H1 (cell line): ENCODE measurements at regions not wholly inside any gene's neighbourhood (a gene's known extent, or its start where the extent isn't known, plus 50 kb on each side); places are given as distances from the start of the nearest gene placed in this dataset.

Experiments used
- CTCF ChIA-PET: fragments of 300-600 bp; sonication (Branson Sonifier 250); formaldehyde crosslinking; loops from one replicate; lab custom pipeline; 2021; ENCODE audit not compliant: partially characterized antibody; lab: Charles Lee
- POLR2A ChIA-PET: fragments of 300-600 bp; sonication (Branson Sonifier 250); formaldehyde crosslinking; loops from one replicate; lab custom pipeline; 2021; ENCODE audit warnings: inconsistent platforms; ENCODE audit not compliant: partially characterized antibody; lab: Charles Lee
- DNase-seq, 2 experiments: peaks; one replicate each; pipeline versions ENCODE4 v3.0.0 to v3.0.0-alpha.2; 2010 to 2022; ENCODE audit warnings: low spot score in 2 of 2, low read depth in 1 of 2, mixed read lengths in 1 of 2
- FAIRE-seq: peaks from 2 replicates; lab custom pipeline; 2011; peaks lifted over from hg19 to GRCh38; lab: Jason Lieb, UNC
- H2AFZ ChIP-seq: 2 replicates; pipeline ENCODE4 v1.8.1; 2012; ENCODE audit warnings: low read length, inconsistent platforms
- H2AK5ac ChIP-seq: 2 replicates; pipeline ENCODE4 v1.6.1; 2013; ENCODE audit warnings: low read depth, low read length
- H2BK120ac ChIP-seq: replicated peaks from 2 replicates; pipeline ENCODE3; 2013; ENCODE audit warnings: low read depth, low read length, inconsistent platforms
- H2BK12ac ChIP-seq: 2 replicates; pipeline ENCODE4 v1.6.1; 2013; ENCODE audit warnings: low read depth, low read length
- H2BK15ac ChIP-seq: 2 replicates; pipeline ENCODE4 v1.6.1; 2013; ENCODE audit warnings: low read length
- H2BK20ac ChIP-seq: 2 replicates; pipeline ENCODE4 v1.6.1; 2013; ENCODE audit warnings: low read length
- H2BK5ac ChIP-seq: 2 replicates; pipeline ENCODE4 v1.6.1; 2013; ENCODE audit warnings: low read depth, low read length
- H3K14ac ChIP-seq: 2 replicates; pipeline ENCODE4 v1.6.1; 2013; ENCODE audit warnings: inconsistent platforms; ENCODE audit not compliant: insufficient read length
- H3K18ac ChIP-seq: 2 replicates; pipeline ENCODE4 v1.6.1; 2013; ENCODE audit warnings: low read length; ENCODE audit errors: extremely low read depth
- H3K23ac ChIP-seq: 2 replicates; pipeline ENCODE4 v1.6.1; 2013; ENCODE audit warnings: inconsistent platforms; ENCODE audit not compliant: insufficient read length
- H3K23me2 ChIP-seq: 2 replicates; pipeline ENCODE4 v1.6.1; 2013; ENCODE audit warnings: low read depth, low read length
- H3K27ac ChIP-seq: 2 replicates; pipeline ENCODE4 v1.6.1; 2011; ENCODE audit warnings: low read depth, low read length, inconsistent platforms
- H3K27me3 ChIP-seq, 4 experiments: replicated peaks in 1 of 4; 1 replicate in 1 of 4; 2 replicates in 3 of 4; pipeline versions ENCODE4 v1.6.1 to v1.8.1; 2011 to 2013; ENCODE audit warnings: low read length in 3 of 4, mild to moderate bottlenecking in 3 of 4, inconsistent platforms in 2 of 4, mixed read lengths in 2 of 4, moderate library complexity in 1 of 4; ENCODE audit not compliant: control insufficient read depth in 3 of 4, insufficient read depth in 3 of 4; ENCODE audit errors: extremely low read depth in 1 of 4
- H3K36me3 ChIP-seq, 4 experiments: 2 replicates each; pipeline versions ENCODE4 v1.6.1 to v1.8.1; 2011 to 2013; ENCODE audit warnings: mild to moderate bottlenecking in 4 of 4, low read length in 3 of 4, moderate library complexity in 2 of 4, control low read depth in 1 of 4, inconsistent platforms in 1 of 4; ENCODE audit not compliant: insufficient read depth in 4 of 4, control insufficient read depth in 2 of 4
- H3K4ac ChIP-seq: replicated peaks from 2 replicates; pipeline ENCODE3; 2013; ENCODE audit warnings: low read length, low read depth, mixed read lengths, inconsistent platforms; ENCODE audit not compliant: insufficient read length
- H3K4me1 ChIP-seq, 4 experiments: replicated peaks in 1 of 4; 1 replicate in 1 of 4; 2 replicates in 3 of 4; pipeline versions ENCODE4 v1.6.1 to v1.8.1; 2011 to 2013; ENCODE audit warnings: low read length in 3 of 4, inconsistent platforms in 2 of 4, mixed read lengths in 1 of 4; ENCODE audit not compliant: insufficient read depth in 4 of 4, control insufficient read depth in 3 of 4
- H3K4me2 ChIP-seq, 2 experiments: 2 replicates each; pipeline versions ENCODE4 v1.6.1 to v1.8.1; 2011 to 2013; ENCODE audit warnings: low read depth in 2 of 2, low read length in 2 of 2, control low read depth in 1 of 2, inconsistent platforms in 1 of 2, mild to moderate bottlenecking in 1 of 2; ENCODE audit not compliant: insufficient read depth in 1 of 2
- H3K4me3 ChIP-seq, 4 experiments: fragments of 200-600, 300-600 bp in 1 of 4; sonication (generic), shearing (Covaris generic), sonication (Bioruptor Twin) in 1 of 4; 2 replicates each; pipeline versions ENCODE4 v1.5.1 to v1.8.1; 2011 to 2016; ENCODE audit warnings: low read length in 4 of 4, low read depth in 3 of 4, control low read depth in 2 of 4, inconsistent platforms in 2 of 4, mild to moderate bottlenecking in 2 of 4, mixed read lengths in 1 of 4, moderate library complexity in 1 of 4; ENCODE audit not compliant: insufficient read depth in 2 of 4; ENCODE audit errors: extremely low read depth in 1 of 4
- H3K56ac ChIP-seq: replicated peaks from 2 replicates; pipeline ENCODE3; 2013; ENCODE audit warnings: low read depth, mild to moderate bottlenecking, mixed read lengths, low read length, inconsistent platforms; ENCODE audit not compliant: insufficient read length
- H3K79me1 ChIP-seq: 2 replicates; pipeline ENCODE4 v1.6.1; 2013; ENCODE audit warnings: low read depth, low read length, control low read depth
- H3K79me2 ChIP-seq, 2 experiments: 2 replicates each; pipeline versions ENCODE4 v1.6.1 to v1.8.1; 2012 to 2013; ENCODE audit warnings: low read length in 2 of 2, mild to moderate bottlenecking in 2 of 2, inconsistent platforms in 1 of 2; ENCODE audit not compliant: insufficient read depth in 2 of 2, control insufficient read depth in 1 of 2
- H3K9ac ChIP-seq, 4 experiments: replicated peaks in 1 of 4; 1 replicate in 1 of 4; 2 replicates in 3 of 4; pipeline versions ENCODE4 v1.6.1 to v1.8.1; 2011 to 2013; ENCODE audit warnings: low read depth in 3 of 4, low read length in 3 of 4, control low read depth in 2 of 4, mild to moderate bottlenecking in 2 of 4, moderate library complexity in 2 of 4, inconsistent platforms in 1 of 4; ENCODE audit errors: extremely low read depth in 1 of 4
- H3K9me3 ChIP-seq, 2 experiments: 2 replicates each; pipeline versions ENCODE4 v1.6.1 to v1.8.1; 2012 to 2013; ENCODE audit warnings: mild to moderate bottlenecking in 2 of 2, moderate library complexity in 2 of 2, control low read depth in 1 of 2, inconsistent platforms in 1 of 2, low read depth in 1 of 2, low read length in 1 of 2, mixed read lengths in 1 of 2; ENCODE audit not compliant: insufficient read depth in 2 of 2
- H4K20me1 ChIP-seq, 2 experiments: replicated peaks in 1 of 2; 2 replicates each; pipeline versions ENCODE3 to v1.8.1; 2011 to 2013; ENCODE audit warnings: inconsistent platforms in 2 of 2, low read length in 2 of 2, mild to moderate bottlenecking in 1 of 2; ENCODE audit not compliant: insufficient read depth in 2 of 2, control insufficient read depth in 1 of 2
- H4K5ac ChIP-seq: 2 replicates; pipeline ENCODE4 v1.6.1; 2013; ENCODE audit warnings: low read length, low read depth, mixed read lengths, inconsistent platforms; ENCODE audit not compliant: insufficient read length
- H4K8ac ChIP-seq: 2 replicates; pipeline ENCODE4 v1.8.0; 2013; ENCODE audit warnings: mild to moderate bottlenecking, moderate library complexity, low read length, inconsistent platforms; ENCODE audit not compliant: insufficient read depth; ENCODE audit errors: extremely low read depth
- H4K91ac ChIP-seq: replicated peaks from 2 replicates; pipeline ENCODE3; 2013; ENCODE audit warnings: low read length, mixed read lengths, inconsistent platforms; ENCODE audit not compliant: insufficient read length
- CHD2 ChIP-seq: IDR thresholded peaks from 2 replicates; pipeline ENCODE4 v1.6.1; 2012; ENCODE audit warnings: low read length, improper control_type of control experiment
- GTF2F1 ChIP-seq: IDR thresholded peaks from 2 replicates; pipeline ENCODE4 v1.6.1; 2012; ENCODE audit warnings: low read depth, low read length, improper control_type of control experiment, borderline replicate concordance
- KDM1A ChIP-seq: fragments of 200-600, 300-600 bp; sonication (generic); IDR thresholded peaks from 2 replicates; pipeline ENCODE4 v1.7.1; 2016; ENCODE audit warnings: mild to moderate bottlenecking, low read length, borderline replicate concordance
- KDM4A ChIP-seq: IDR thresholded peaks from one replicate; pipeline ENCODE4 v1.7.1; 2012; ENCODE audit warnings: low read depth, mild to moderate bottlenecking, moderate library complexity, low read length, inconsistent platforms; ENCODE audit not compliant: severe bottlenecking
- NRF1 ChIP-seq: IDR thresholded peaks from 2 replicates; pipeline ENCODE4 v1.6.1; 2011; ENCODE audit warnings: mild to moderate bottlenecking, low read depth, low read length, improper control_type of control experiment
- SIN3A ChIP-seq, 2 experiments: IDR thresholded peaks in 1 of 2; conservative IDR thresholded peaks in 1 of 2; 2 replicates each; pipeline ENCODE4 v1.6.1; 2011 to 2012; ENCODE audit warnings: low read length in 2 of 2, improper control_type of control experiment in 1 of 2, low read depth in 1 of 2, mild to moderate bottlenecking in 1 of 2
- SP4 ChIP-seq: IDR thresholded peaks from 2 replicates; pipeline ENCODE4 v1.6.1; 2012; ENCODE audit warnings: low read length, inconsistent platforms
- TAF7 ChIP-seq: optimal IDR thresholded peaks from 2 replicates; pipeline ENCODE3; 2011; ENCODE audit warnings: low read depth, mild to moderate bottlenecking, inconsistent platforms, low read length, moderate library complexity, borderline replicate concordance
- TBP ChIP-seq: IDR thresholded peaks from 2 replicates; pipeline ENCODE4 v1.6.1; 2011; ENCODE audit warnings: low read depth, low read length, improper control_type of control experiment
- TCF12 ChIP-seq: IDR thresholded peaks from 2 replicates; pipeline ENCODE4 v1.6.1; 2011; ENCODE audit warnings: low read depth, mild to moderate bottlenecking, low read length
- YY1 ChIP-seq: IDR thresholded peaks from 2 replicates; pipeline ENCODE4 v1.6.1; 2011; ENCODE audit warnings: low read depth, mild to moderate bottlenecking, low read length
- WGBS, 2 experiments: shearing (Covaris generic) in 1 of 2; methylation state at CpG; one replicate each; pipeline versions ENCODE4 v1.1.6 to v1.1.7; 2013 to 2015; ENCODE audit warnings: low lambda C conversion rate in 2 of 2, mixed read lengths in 2 of 2, inconsistent platforms in 1 of 2, low coverage in 1 of 2, missing lambda C conversion rate in 1 of 2; ENCODE audit not compliant: insufficient replicate concordance in 2 of 2, insufficient coverage in 1 of 2, insufficient read length in 1 of 2; ENCODE audit errors: extremely low coverage in 1 of 2, missing lambda C conversion rate in 1 of 2; 5-methylcytosine and 5-hydroxymethylcytosine counted together
- TF ChIP-seq, protein P1 (sequence below): IDR thresholded peaks from 2 replicates; pipeline ENCODE4 v1.6.1; 2012; ENCODE audit warnings: inconsistent platforms
- TF ChIP-seq, protein P2 (sequence below): IDR thresholded peaks from 2 replicates; pipeline ENCODE4 v1.6.1; 2012; ENCODE audit warnings: inconsistent platforms

DNA sequence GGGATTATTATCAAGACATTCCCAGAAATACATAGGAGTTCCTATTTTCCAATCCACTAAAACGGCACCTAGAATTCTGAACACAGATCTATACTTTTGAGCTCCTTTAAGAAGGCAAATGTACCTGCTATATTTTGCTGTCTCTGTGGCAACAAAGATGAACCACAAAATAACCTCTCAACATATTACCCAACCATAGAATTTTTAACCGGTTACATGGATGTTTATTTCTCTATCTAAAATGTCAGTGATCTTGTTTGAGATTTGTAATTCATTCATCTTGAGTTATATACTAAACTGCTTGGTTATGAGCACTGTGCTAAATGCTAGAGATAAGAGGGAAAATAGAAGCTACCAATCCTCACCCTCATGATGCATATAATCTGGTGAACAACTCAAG is 117.5 kb upstream of the HMGCLL1 start:
- WGBS, 2 experiments: 95% methylated on average over 2 of the region's 2 CpGs; no CpG with 5 or more reads in 1 of the 2 experiments

More for the DNA sequence above, 117.5 kb upstream of the HMGCLL1 start:
- DNase-seq (no peak), FAIRE-seq (no peak)
- H3K4me3 ChIP-seq: no peak overlapping the region
- H3K9ac ChIP-seq: no peak overlapping the region
- H3K56ac ChIP-seq: no peak overlapping the region
- no peaks in the 10 kb centered on the region for H3K9me3 ChIP-seq
- H2BK12ac ChIP-seq: no peak overlapping the region
- H3K27me3 ChIP-seq: no peaks in the 10 kb centered on the region
- H3K23me2 ChIP-seq: no peaks in the 10 kb centered on the region
- no peak overlapping the region for H3K18ac ChIP-seq
- ChIA-PET POLR2A (no interaction called here), CTCF (interaction anchor here (0.7 kb wide), 1 partner anchor 596 kb away, joined by 4 read pairs; no protein-coding TSS in a partner anchor)
- no peak overlapping the region for H2BK20ac ChIP-seq
- H3K23ac ChIP-seq: no peak overlapping the region
- H2AFZ ChIP-seq: no peak overlapping the region
- no peak overlapping the region for H2AK5ac ChIP-seq
- no peak overlapping the region for H3K27ac ChIP-seq
- H4K5ac ChIP-seq: no peak overlapping the region
- H2BK120ac ChIP-seq: no peak overlapping the region
- no peaks in the 10 kb centered on the region for H3K79me2 ChIP-seq
- no peak overlapping the region for H3K4ac ChIP-seq
- no peak overlapping the region for H3K4me2 ChIP-seq
- TF ChIP-seq TAF7 (no peak), GTF2F1 (no peak), CHD2 (no peak), TBP (no peak), NRF1 (no peak), SIN3A (conservative IDR thresholded peaks at IDR 0.05 in 1 of 2, IDR thresholded peaks at IDR 0.05 in 1 of 2; ENCODE audit: low read depth in 1 of 2, low read length in 2 of 2) (no peak), KDM1A (no peak), TCF12 (no peak), KDM4A (no peak), YY1 (no peak), SP4 (no peak)
- TF ChIP-seq, protein P1, sequence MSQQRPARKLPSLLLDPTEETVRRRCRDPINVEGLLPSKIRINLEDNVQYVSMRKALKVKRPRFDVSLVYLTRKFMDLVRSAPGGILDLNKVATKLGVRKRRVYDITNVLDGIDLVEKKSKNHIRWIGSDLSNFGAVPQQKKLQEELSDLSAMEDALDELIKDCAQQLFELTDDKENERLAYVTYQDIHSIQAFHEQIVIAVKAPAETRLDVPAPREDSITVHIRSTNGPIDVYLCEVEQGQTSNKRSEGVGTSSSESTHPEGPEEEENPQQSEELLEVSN: no peak
- TF ChIP-seq, protein P2, sequence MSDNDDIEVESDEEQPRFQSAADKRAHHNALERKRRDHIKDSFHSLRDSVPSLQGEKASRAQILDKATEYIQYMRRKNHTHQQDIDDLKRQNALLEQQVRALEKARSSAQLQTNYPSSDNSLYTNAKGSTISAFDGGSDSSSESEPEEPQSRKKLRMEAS: no peak
- peaks cover 0 to 5% (median 3%) of the 10 kb centered on the region in 4 experiments; a peak in 2 of 7 replicates for H3K4me1 ChIP-seq
- H3K79me1 ChIP-seq: no peaks in the 10 kb centered on the region
- no peak overlapping the region for H2BK5ac ChIP-seq
- H3K36me3 ChIP-seq: no peaks in the 10 kb centered on the region
- H3K14ac ChIP-seq: no peak overlapping the region
- no peak overlapping the region for H4K91ac ChIP-seq
- no peak overlapping the region for H4K8ac ChIP-seq
- H4K20me1 ChIP-seq: no peaks in the 10 kb centered on the region
- H2BK15ac ChIP-seq: no peak overlapping the region
